Right kidney (tissue), 1 donor: ENCODE measurements at regions not wholly inside any gene's neighbourhood (a gene's known extent, or its start where the extent isn't known, plus 50 kb on each side); places are given as distances from the start of the nearest gene placed in this dataset.
A peak's percentile ranks its signal among the peaks of the same experiment; 100 is the strongest.
"Not testable (repeated sequence)": the region's sequence is repeated elsewhere in the genome, so short reads cannot be mapped to it uniquely, and the experiment has no call there.

ENCODE experiments used
- DNase-seq: peaks from one replicate; pipeline ENCODE4 v3.0.0-alpha.2; 2016

GRCh38 chr13:89375839-89376238, 1704.7 kb downstream of the SLITRK5 start:
- DNase-seq: peak; percentile 16

- no peak for DNase-seq
These were observed 1708.9 kb downstream of the SLITRK5 start for GRCh38 chr13:89380101-89380500.

- DNase-seq: no peak
These were observed 1711.8 kb downstream of the SLITRK5 start for GRCh38 chr13:89382981-89383380.

GRCh38 chr13:89383891-89384290, 1712.7 kb downstream of the SLITRK5 start:
- no peak for DNase-seq

- DNase-seq: no peak
These were observed 1722.7 kb downstream of the SLITRK5 start for GRCh38 chr13:89393758-89394304.

- DNase-seq: no peak
These were observed 1730.1 kb downstream of the SLITRK5 start for GRCh38 chr13:89401264-89401675.

GRCh38 chr13:89402211-89402610, 1731.0 kb downstream of the SLITRK5 start:
- DNase-seq: no peak

- not testable (repeated sequence) for DNase-seq
These were observed 1734.9 kb downstream of the SLITRK5 start for GRCh38 chr13:89406096-89406495.

- DNase-seq: no peak
These were observed 1736.2 kb downstream of the SLITRK5 start for GRCh38 chr13:89407357-89407756.

- no peak for DNase-seq
These were observed 1761.8 kb downstream of the SLITRK5 start for GRCh38 chr13:89432997-89433396.

- not testable (repeated sequence) for DNase-seq
These were observed 1763.5 kb downstream of the SLITRK5 start for GRCh38 chr13:89434624-89435023.

- DNase-seq: no peak
These were observed 1783.5 kb downstream of the SLITRK5 start for GRCh38 chr13:89454681-89455080.

GRCh38 chr13:89455225-89455624, 1784.1 kb downstream of the SLITRK5 start:
- DNase-seq: no peak

- DNase-seq: no peak
These were observed 1784.6 kb downstream of the SLITRK5 start for GRCh38 chr13:89455741-89456140.

GRCh38 chr13:89457977-89458376, 1786.8 kb downstream of the SLITRK5 start:
- no peak for DNase-seq

- DNase-seq: no peak
These were observed 1787.3 kb downstream of the SLITRK5 start for GRCh38 chr13:89458456-89458855.

GRCh38 chr13:89460895-89461294, 1789.7 kb downstream of the SLITRK5 start:
- DNase-seq: not testable (repeated sequence)

- no peak for DNase-seq
These were observed 1794.2 kb downstream of the SLITRK5 start for GRCh38 chr13:89465366-89465765.

- DNase-seq: no peak
These were observed 1796.9 kb downstream of the SLITRK5 start for GRCh38 chr13:89468081-89468480.

- DNase-seq: no peak
These were observed 1799.7 kb downstream of the SLITRK5 start for GRCh38 chr13:89470901-89471300.

GRCh38 chr13:89474432-89474831, 1803.3 kb downstream of the SLITRK5 start:
- DNase-seq: no peak

- DNase-seq: no peak
These were observed 1814.9 kb downstream of the SLITRK5 start for GRCh38 chr13:89486065-89486464.

- DNase-seq: no peak
These were observed 1815.5 kb downstream of the SLITRK5 start for GRCh38 chr13:89486709-89487108.

GRCh38 chr13:89490661-89491060, 1819.5 kb downstream of the SLITRK5 start:
- DNase-seq: no peak

GRCh38 chr13:89496478-89496877, 1825.3 kb downstream of the SLITRK5 start:
- no peak for DNase-seq
